OCI-LY1 (cell line): ENCODE measurements at regions not wholly inside any gene's neighbourhood (a gene's known extent, or its start where the extent isn't known, plus 50 kb on each side); places are given as distances from the start of the nearest gene placed in this dataset.

Experiments used
- H2AFZ ChIP-seq: fragments of 200-600 bp; sonication (generic), shearing (Covaris generic); 2 replicates; pipeline ENCODE4 v1.6.0; 2014; ENCODE audit warnings: antibody characterized with exemption, mild to moderate bottlenecking, low read length
- H3F3A ChIP-seq: fragments of 200-600 bp; sonication (generic), shearing (Covaris generic); 2 replicates; pipeline ENCODE4 v1.6.0; 2014; ENCODE audit warnings: mild to moderate bottlenecking, antibody characterized with exemption, low read length, moderate library complexity; ENCODE audit not compliant: insufficient read depth
- H3K27ac ChIP-seq: fragments of 200-600 bp; sonication (generic); 2 replicates; pipeline ENCODE4 v1.5.1; 2014; ENCODE audit warnings: low read length, mixed run types, mild to moderate bottlenecking, low read depth; ENCODE audit not compliant: poor library complexity, severe bottlenecking
- H3K27me3 ChIP-seq: fragments of 200-600 bp; sonication (generic); 2 replicates; pipeline ENCODE4 v1.6.0; 2014; ENCODE audit warnings: antibody characterized with exemption, mild to moderate bottlenecking, low read length, moderate library complexity; ENCODE audit not compliant: insufficient read depth
- H3K36me3 ChIP-seq: fragments of 200-600 bp; sonication (generic); 2 replicates; pipeline ENCODE4 v1.6.1; 2014; ENCODE audit warnings: mild to moderate bottlenecking, antibody characterized with exemption, low read length, moderate library complexity, mixed read lengths; ENCODE audit not compliant: insufficient read depth
- H3K4me1 ChIP-seq: fragments of 200-600 bp; sonication (generic); 2 replicates; pipeline ENCODE4 v1.5.1; 2014; ENCODE audit warnings: mild to moderate bottlenecking, low read length, moderate library complexity; ENCODE audit not compliant: insufficient read depth, severe bottlenecking
- H3K4me2 ChIP-seq: fragments of 200-600 bp; sonication (generic), shearing (Covaris generic); 2 replicates; pipeline ENCODE4 v1.6.1; 2014; ENCODE audit warnings: low read length
- H3K4me3 ChIP-seq: fragments of 200-600 bp; sonication (generic); 2 replicates; pipeline ENCODE4 v1.5.1; 2014; ENCODE audit warnings: low read length, low read depth, mild to moderate bottlenecking, mixed read lengths; ENCODE audit not compliant: poor library complexity, severe bottlenecking
- H3K79me2 ChIP-seq: fragments of 200-600 bp; shearing (Covaris generic); 2 replicates; pipeline ENCODE4 v1.6.1; 2016; ENCODE audit warnings: mixed run types, low read length, mixed read lengths; ENCODE audit not compliant: insufficient read depth
- H3K9ac ChIP-seq: fragments of 200-600 bp; sonication (generic), shearing (Covaris generic); 2 replicates; pipeline ENCODE4 v1.6.1; 2014; ENCODE audit warnings: mild to moderate bottlenecking, low read length, mixed read lengths
- H3K9me2 ChIP-seq: fragments of 200-600 bp; sonication (generic), shearing (Covaris generic); 2 replicates; pipeline ENCODE4 v1.6.1; 2014; ENCODE audit warnings: low read depth, mild to moderate bottlenecking, low read length, mixed read lengths
- H3K9me3 ChIP-seq: fragments of 200-600 bp; shearing (Covaris generic); 2 replicates; pipeline ENCODE4 v1.6.1; 2014; ENCODE audit warnings: low read length, mixed read lengths
- H4K20me1 ChIP-seq: fragments of 200-600 bp; sonication (generic), shearing (Covaris generic); 2 replicates; pipeline ENCODE4 v1.6.0; 2016; ENCODE audit warnings: mild to moderate bottlenecking, low read length; ENCODE audit not compliant: insufficient read depth
- CTCF ChIP-seq: fragments of 200-600 bp; sonication (generic), shearing (Covaris generic); IDR thresholded peaks from 2 replicates; pipeline ENCODE4 v1.5.1; 2017; ENCODE audit warnings: mild to moderate bottlenecking, antibody characterized with exemption, low read length, moderate library complexity, mixed read lengths
- EZH2 ChIP-seq: fragments of 200-600 bp; sonication (generic), shearing (Covaris generic); IDR thresholded peaks from 2 replicates; pipeline ENCODE4 v1.8.0; 2017; ENCODE audit warnings: borderline replicate concordance, mixed run types, mild to moderate bottlenecking, antibody characterized with exemption, low read length, moderate library complexity, mixed read lengths

- H3K4me3 ChIP-seq: no peak overlapping the region
- H3K9me2 ChIP-seq: no peaks in the 10 kb centered on the region
- H3K27me3 ChIP-seq: peaks cover 6% of the 10 kb centered on the region; the same call in 1 of the 2 replicates
- H3K27ac ChIP-seq: no peak overlapping the region
- H3K9ac ChIP-seq: no peak overlapping the region
- no peak overlapping the region for H3K4me2 ChIP-seq
- H3K4me1 ChIP-seq: no peaks in the 10 kb centered on the region
- no peaks in the 10 kb centered on the region for H3K79me2 ChIP-seq
- H3K9me3 ChIP-seq: peaks cover 8% of the 10 kb centered on the region; the same call in 1 of the 2 replicates
- H2AFZ ChIP-seq: no peak overlapping the region
- H3K36me3 ChIP-seq: no peaks in the 10 kb centered on the region
- no peaks in the 10 kb centered on the region for H3F3A ChIP-seq
- H4K20me1 ChIP-seq: no peaks in the 10 kb centered on the region
- TF ChIP-seq EZH2 (no peak), CTCF (no peak)
Observed at GRCh38 chr2:362924-363323, 75.0 kb upstream of the ALKAL2 start.

- no peaks in the 10 kb centered on the region for H3K36me3 ChIP-seq
- H3K27me3 ChIP-seq: peaks cover 6% of the 10 kb centered on the region; the same call in 1 of the 2 replicates
- no peaks in the 10 kb centered on the region for H3K9me2 ChIP-seq
- H3K4me1 ChIP-seq: no peaks in the 10 kb centered on the region
- H3K9ac ChIP-seq: no peak overlapping the region
- no peak overlapping the region for H3K27ac ChIP-seq
- no peak overlapping the region for H3K4me3 ChIP-seq
- H3K9me3 ChIP-seq: peaks cover 8% of the 10 kb centered on the region; the same call in 1 of the 2 replicates
- H2AFZ ChIP-seq: no peak overlapping the region
- no peaks in the 10 kb centered on the region for H4K20me1 ChIP-seq
- TF ChIP-seq CTCF (no peak), EZH2 (no peak)
- H3F3A ChIP-seq: no peaks in the 10 kb centered on the region
- no peak overlapping the region for H3K4me2 ChIP-seq
- no peaks in the 10 kb centered on the region for H3K79me2 ChIP-seq
Observed at GRCh38 chr2:360124-360523, 72.2 kb upstream of the ALKAL2 start.

- Histone ChIP-seq H3K4me1 (no peaks in the 10 kb centered on the region), H4K20me1 (no peaks in the 10 kb centered on the region), H3F3A (no peaks in the 10 kb centered on the region), H3K4me3 (no peak overlapping the region), H3K9ac (no peak overlapping the region), H3K36me3 (no peaks in the 10 kb centered on the region), H3K9me3 (peaks cover 8% of the 10 kb centered on the region; the same call in 1 of the 2 replicates), H2AFZ (no peak overlapping the region), H3K27me3 (peaks cover 6% of the 10 kb centered on the region; the same call in 1 of the 2 replicates), H3K4me2 (no peak overlapping the region), H3K9me2 (no peaks in the 10 kb centered on the region), H3K27ac (no peak overlapping the region), H3K79me2 (no peaks in the 10 kb centered on the region)
- TF ChIP-seq CTCF (no peak), EZH2 (no peak)
Observed at GRCh38 chr2:359047-359446, 71.2 kb upstream of the ALKAL2 start.
